Inflammatory macrophage treated with lipopolysaccharide for 4 hours (primary cell): ENCODE measurements at regions not wholly inside any gene's neighbourhood (a gene's known extent, or its start where the extent isn't known, plus 50 kb on each side); places are given as distances from the start of the nearest gene placed in this dataset.
"Not testable (repeated sequence)": the region's sequence is repeated elsewhere in the genome, so short reads cannot be mapped to it uniquely, and the experiment has no call there.

Source experiments
- DNase-seq: peaks from one replicate; pipeline ENCODE4 v3.0.0-alpha.2; 2020

DNA sequence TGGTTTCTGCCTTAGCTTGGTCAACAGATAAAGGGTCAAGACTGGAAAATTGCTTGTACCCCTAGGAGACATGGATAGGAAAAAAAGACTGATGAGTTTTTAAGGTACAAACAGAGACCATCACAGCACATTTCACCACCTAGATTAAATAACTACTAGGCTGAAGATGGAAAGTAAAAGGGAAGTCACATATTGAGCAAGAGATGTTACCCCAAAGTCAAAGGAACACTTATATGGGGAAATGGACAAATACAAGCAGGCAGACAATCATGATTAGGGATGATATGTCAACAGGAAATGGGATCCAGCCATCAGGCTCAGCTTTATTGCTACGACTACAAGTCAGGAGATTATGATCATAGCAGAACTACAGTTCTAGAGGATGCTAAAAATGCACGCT lies 1643.1 kb upstream of the CELF4 start:
- peak; percentile 9 for DNase-seq

DNA sequence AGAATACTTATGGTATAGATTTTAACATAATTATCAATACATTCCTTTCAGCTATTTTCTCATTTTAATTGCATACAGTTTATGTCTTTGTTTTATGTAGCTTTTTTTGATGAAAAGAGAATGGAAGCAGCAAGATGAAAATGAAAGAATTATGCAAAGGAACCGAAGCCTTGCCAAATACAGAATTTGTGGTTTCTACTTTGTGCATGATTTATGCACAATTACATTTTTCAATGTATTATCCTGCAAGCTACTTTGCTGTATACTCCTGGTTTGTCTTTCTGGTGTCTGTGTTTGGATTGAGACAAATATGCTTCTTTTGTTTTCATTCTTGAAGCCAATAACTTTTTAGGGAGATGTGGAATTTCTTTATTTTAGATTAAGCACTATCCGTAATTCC lies 1642.6 kb upstream of the CELF4 start:
- DNase-seq: no peak

- DNase-seq: not testable (repeated sequence)
Measured at GRCh38 chr18:39206398-39207103, 1641.0 kb upstream of the CELF4 start.

GRCh38 chr18:39205565-39206195 lies 1640.1 kb upstream of the CELF4 start:
- peak; percentile 26 for DNase-seq

- no peak for DNase-seq
Measured at GRCh38 chr18:39200153-39200552, 1634.6 kb upstream of the CELF4 start.

GRCh38 chr18:39199231-39199855 lies 1633.7 kb upstream of the CELF4 start:
- no peak for DNase-seq

- no peak for DNase-seq
Measured at GRCh38 chr18:39198376-39198775, 1632.8 kb upstream of the CELF4 start.

DNA sequence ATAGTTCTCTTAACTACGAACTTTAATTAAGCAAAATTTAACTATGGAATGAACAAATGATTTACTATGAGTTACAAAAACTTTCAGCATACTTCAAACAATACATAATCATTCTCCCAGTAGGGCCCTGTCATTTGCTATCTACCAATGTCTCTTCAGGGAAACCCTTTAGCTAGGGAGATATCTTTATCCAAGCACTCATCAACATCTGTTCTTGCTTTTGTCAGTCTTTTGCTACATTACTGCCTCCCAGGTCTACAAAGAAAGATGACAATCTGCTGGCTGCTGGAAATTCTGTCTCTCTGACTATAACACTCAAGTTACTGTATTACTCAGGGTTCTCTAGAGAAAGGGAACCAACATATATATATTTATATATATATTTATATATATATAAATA lies 1626.3 kb upstream of the CELF4 start:
- DNase-seq: no peak

- DNase-seq: no peak
Measured at GRCh38 chr18:39191058-39191457, 1625.5 kb upstream of the CELF4 start.

DNA sequence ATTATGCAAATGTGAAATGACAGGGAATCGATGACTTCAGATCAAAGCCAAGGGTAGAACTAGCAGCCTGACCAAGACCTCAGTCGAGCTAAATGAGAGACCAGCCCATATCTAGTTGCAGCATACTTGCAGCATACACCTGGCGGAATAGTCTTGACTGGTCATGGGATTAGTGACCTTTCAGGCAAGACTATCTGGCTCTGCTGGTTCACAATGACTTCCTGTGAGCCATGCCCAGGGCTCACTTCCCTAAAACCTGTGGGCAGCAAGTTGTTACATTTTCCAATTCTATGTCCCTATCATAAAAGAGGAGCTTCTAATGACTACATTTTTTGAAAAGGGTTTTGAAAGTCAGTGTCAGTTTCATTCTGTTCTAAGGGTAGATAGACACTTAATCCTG lies 1624.9 kb upstream of the CELF4 start:
- peak; percentile 17 for DNase-seq

GRCh38 chr18:39188278-39188677 lies 1622.7 kb upstream of the CELF4 start:
- no peak for DNase-seq

GRCh38 chr18:39186008-39186407 lies 1620.4 kb upstream of the CELF4 start:
- DNase-seq: no peak

DNA sequence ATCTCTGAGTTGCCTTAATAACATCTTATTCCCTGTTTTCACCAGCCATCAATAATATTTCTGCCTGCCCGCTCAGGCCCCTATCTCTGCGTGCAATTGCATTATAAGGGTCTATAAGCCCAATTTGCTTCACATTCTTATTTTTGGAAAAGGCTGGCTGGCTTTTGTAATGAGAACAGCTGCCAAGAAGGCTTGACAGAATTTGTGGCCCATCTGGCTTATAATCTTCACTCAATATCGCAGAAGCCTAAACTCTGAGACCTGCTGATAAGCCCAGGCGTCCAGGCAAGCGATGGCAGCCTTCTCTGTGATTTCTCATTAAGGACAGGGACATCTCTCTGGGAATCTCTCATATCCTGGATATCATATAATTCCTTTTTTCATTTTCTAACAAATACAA lies 1618.6 kb upstream of the CELF4 start:
- no peak for DNase-seq

GRCh38 chr18:39178166-39178565 lies 1612.6 kb upstream of the CELF4 start:
- no peak for DNase-seq

DNA sequence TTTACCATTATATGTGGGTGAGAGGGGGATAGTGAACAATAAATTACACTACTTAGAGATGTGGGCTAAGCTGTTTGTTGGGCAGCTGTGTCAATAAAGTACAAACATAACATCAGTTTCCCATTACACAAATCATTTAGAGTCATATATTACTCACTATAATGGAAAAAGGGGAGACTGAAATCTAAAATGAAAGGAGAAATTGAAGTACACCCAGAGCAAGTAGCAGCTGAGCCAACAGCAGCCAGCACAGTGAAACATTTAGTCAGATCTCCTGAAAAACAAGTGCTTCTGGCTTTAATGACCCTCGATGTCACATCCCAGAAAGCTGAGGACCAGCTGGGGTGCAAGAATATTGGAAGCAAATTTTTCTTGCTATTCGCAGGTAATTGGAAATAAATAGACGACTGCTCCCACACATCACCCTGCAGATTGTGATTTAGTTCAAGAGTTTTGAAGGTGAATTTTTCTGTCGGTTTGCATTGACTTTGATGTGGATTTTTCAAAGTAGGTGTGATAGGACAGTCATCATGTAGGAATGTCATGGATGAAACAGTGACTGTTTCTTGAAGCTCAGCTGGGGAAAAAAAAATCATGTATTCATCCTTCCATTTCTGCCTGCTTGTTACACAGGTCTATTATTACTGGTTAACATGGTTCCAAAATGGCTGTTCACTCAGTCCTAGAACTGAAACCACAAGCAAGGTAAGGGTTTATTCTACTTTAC lies 1607.3 kb upstream of the CELF4 start:
- DNase-seq: no peak

DNA sequence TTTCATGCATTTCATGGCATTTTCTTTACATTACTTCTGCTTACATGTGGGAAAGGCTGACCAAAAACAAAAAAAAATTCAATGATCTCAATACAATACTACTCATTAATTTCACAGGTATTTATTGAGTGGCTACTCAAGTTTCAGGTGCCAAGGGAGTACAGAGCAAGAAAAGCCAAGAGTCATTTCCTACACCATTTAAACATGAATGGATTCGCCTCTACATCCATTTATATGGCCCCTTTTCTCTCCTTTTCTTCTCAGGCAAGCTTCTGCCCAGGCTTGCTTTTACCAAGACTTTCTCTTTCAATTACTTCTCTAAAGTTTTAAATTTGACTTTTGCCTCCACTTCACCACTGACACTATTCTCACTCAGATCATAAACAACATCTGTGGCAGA lies 1603.1 kb upstream of the CELF4 start:
- DNase-seq: no peak

DNA sequence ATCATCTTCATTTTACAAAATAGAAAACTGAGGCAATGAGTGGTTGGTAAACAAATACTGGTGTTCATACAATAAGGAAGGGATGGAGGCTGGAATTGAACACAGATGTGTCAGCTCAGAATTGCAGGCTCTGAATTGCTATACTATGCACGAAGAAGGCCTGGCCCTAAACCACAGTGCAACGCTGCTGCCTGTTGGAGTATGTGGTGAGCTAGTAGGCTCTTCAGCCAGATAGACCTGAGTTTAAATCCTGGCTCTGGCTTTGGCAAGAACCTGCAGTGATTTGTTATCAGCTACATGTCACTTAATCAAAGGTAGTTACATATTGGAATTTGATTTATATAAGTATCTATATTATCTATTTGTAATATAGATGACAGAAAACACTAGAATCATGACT lies 1602.4 kb upstream of the CELF4 start:
- DNase-seq: no peak

- DNase-seq: no peak
Measured at GRCh38 chr18:39166776-39167175, 1601.2 kb upstream of the CELF4 start.

GRCh38 chr18:39162013-39162827 lies 1596.6 kb upstream of the CELF4 start:
- DNase-seq: no peak

DNA sequence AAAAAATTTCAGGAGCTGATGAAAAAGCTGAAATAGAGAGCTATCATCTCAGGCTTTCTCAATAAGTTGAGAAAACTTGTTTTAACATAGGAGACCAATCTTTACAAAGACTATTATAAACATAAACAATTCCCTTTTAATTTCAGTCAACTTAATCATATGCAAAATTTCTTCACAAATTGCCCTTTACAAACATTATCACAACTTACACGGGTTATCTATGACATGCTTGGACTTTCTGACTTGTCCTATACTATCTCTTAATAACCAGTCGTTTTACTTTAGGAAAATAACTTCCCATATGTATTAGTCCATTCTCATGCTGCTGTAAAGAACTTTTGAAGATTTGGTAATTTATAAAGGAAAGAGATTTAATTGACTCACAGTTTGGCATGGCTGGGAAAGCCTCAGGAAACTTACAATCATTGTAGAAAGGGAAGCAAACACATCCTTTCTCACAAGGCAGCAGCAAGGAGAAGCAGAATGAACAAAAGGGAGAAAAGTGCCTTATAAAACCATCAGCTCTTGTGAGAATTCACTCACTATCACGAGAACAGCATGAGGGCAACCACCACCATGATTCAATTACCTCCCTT lies 1583.7 kb upstream of the CELF4 start:
- DNase-seq: no peak

DNA sequence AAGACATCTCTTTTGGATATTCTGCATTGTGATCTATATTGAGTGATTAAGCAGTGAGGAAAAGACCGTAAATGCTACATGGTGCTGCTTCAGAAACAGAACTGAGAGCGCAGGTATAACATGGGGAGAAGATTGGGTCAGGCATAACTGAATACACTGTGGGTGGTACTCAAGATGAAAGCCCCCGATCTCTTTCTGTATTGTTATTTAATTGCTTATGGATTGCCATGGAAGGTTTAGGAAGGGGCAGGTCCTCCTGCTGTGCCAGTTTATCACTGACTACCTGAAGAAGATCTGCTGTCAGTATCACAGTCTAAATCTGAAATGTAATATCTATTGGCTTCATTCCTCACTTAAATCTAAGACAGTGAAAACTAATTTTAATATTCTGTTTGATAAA lies 1568.7 kb upstream of the CELF4 start:
- no peak for DNase-seq

DNA sequence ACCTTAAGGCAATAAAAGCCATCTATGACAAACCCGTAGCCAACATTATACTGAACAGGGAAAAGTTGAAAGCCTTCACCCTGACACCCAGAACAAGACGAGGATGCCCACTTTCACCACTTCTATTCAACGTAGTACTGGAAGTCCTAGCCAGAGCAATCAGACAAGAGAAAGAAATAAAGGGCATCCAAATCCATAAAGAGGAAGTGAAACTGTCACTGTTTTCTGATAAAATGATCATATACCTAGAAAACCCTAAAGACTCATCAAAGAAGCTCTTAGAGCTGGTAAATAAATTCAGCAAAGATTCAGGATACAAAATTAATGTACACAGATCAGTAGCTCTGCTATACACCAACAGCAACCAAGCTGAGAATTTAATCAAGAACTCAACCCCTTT lies 1561.9 kb upstream of the CELF4 start:
- not testable (repeated sequence) for DNase-seq
